Right atrium auricular region (tissue), 2 donors: ENCODE measurements at regions not wholly inside any gene's neighbourhood (a gene's known extent, or its start where the extent isn't known, plus 50 kb on each side); places are given as distances from the start of the nearest gene placed in this dataset.

Experiments
- DNase-seq: peaks from one replicate; pipeline ENCODE4 v3.0.0-alpha.2; 2019; ENCODE audit warnings: low spot score
- H3K27ac ChIP-seq, 2 donors: fragments of 200-600 bp; sonication (generic); 1 replicate in 1 of 2; 2 replicates in 1 of 2; pipeline ENCODE4 v1.5.1; 2016 to 2019
- H3K27me3 ChIP-seq, 2 donors: fragments of 200-600 bp; sonication (generic); one replicate each; pipeline versions ENCODE4 v1.5.1 to v1.6.0; 2017 to 2019
- H3K36me3 ChIP-seq: fragments of 200-600 bp; sonication (generic); one replicate; pipeline ENCODE4 v1.5.1; 2016
- H3K4me1 ChIP-seq, 2 donors: fragments of 200-600 bp; sonication (generic); one replicate each; pipeline versions ENCODE4 v1.5.1 to v1.6.0; 2017 to 2019
- H3K4me3 ChIP-seq, 2 donors: fragments of 200-600 bp; sonication (generic); 1 replicate in 1 of 2; 2 replicates in 1 of 2; pipeline ENCODE4 v1.5.1; 2017 to 2019; ENCODE audit warnings: mild to moderate bottlenecking in 1 of 2, moderate library complexity in 1 of 2
- H3K9me3 ChIP-seq, 2 donors: fragments of 200-600 bp; sonication (generic); one replicate each; pipeline ENCODE4 v1.5.1; 2019
- CTCF ChIP-seq, 2 donors: fragments of 200-600 bp; sonication (generic); IDR thresholded peaks; one replicate each; pipeline ENCODE4 v1.5.1; 2019; ENCODE audit warnings: antibody characterized with exemption in 2 of 2

- H3K36me3 ChIP-seq: no peaks in the 10 kb centered on the region
- H3K4me3 ChIP-seq: no peak overlapping the region
- H3K4me1 ChIP-seq: no peaks in the 10 kb centered on the region
- no peak overlapping the region for H3K27ac ChIP-seq
- no peak for DNase-seq
- no peak for TF ChIP-seq CTCF (IDR thresholded peaks at IDR 0.05)
- H3K9me3 ChIP-seq: no peaks in the 10 kb centered on the region
- H3K27me3 ChIP-seq: no peaks in the 10 kb centered on the region
These were observed 386.9 kb downstream of the PDCD6IP start for GRCh38 chr3:34185301-34185700.

- H3K36me3 ChIP-seq: no peaks in the 10 kb centered on the region
- H3K4me3 ChIP-seq: no peak overlapping the region
- TF ChIP-seq CTCF (IDR thresholded peaks at IDR 0.05): no peak
- no peak overlapping the region for H3K27ac ChIP-seq
- no peaks in the 10 kb centered on the region for H3K27me3 ChIP-seq
- no peak for DNase-seq
- no peaks in the 10 kb centered on the region for H3K4me1 ChIP-seq
- no peaks in the 10 kb centered on the region for H3K9me3 ChIP-seq
These were observed 390.7 kb downstream of the PDCD6IP start for GRCh38 chr3:34189133-34189532.

GRCh38 chr3:34196914-34197313 is 398.5 kb downstream of the PDCD6IP start:
- TF ChIP-seq CTCF (IDR thresholded peaks at IDR 0.05): no peak
- Histone ChIP-seq H3K27me3 (no peaks in the 10 kb centered on the region), H3K4me1 (no peaks in the 10 kb centered on the region), H3K4me3 (no peak overlapping the region), H3K36me3 (no peaks in the 10 kb centered on the region), H3K9me3 (no peaks in the 10 kb centered on the region), H3K27ac (no peak overlapping the region)
- DNase-seq: no peak

- H3K4me1 ChIP-seq: no peaks in the 10 kb centered on the region
- no peaks in the 10 kb centered on the region for H3K9me3 ChIP-seq
- no peak for DNase-seq
- no peaks in the 10 kb centered on the region for H3K27me3 ChIP-seq
- no peak for TF ChIP-seq CTCF (IDR thresholded peaks at IDR 0.05)
- H3K4me3 ChIP-seq: no peak overlapping the region
- H3K36me3 ChIP-seq: no peaks in the 10 kb centered on the region
- H3K27ac ChIP-seq: no peak overlapping the region
These were observed 399.9 kb downstream of the PDCD6IP start for GRCh38 chr3:34198309-34198708.

GRCh38 chr3:34200576-34200975 is 402.1 kb downstream of the PDCD6IP start:
- Histone ChIP-seq H3K27me3 (no peaks in the 10 kb centered on the region), H3K4me1 (no peaks in the 10 kb centered on the region), H3K36me3 (no peaks in the 10 kb centered on the region), H3K9me3 (no peaks in the 10 kb centered on the region), H3K27ac (no peak overlapping the region), H3K4me3 (no peak overlapping the region)
- no peak for TF ChIP-seq CTCF (IDR thresholded peaks at IDR 0.05)
- DNase-seq: no peak

- no peak for DNase-seq
- no peaks in the 10 kb centered on the region for H3K9me3 ChIP-seq
- H3K36me3 ChIP-seq: no peaks in the 10 kb centered on the region
- H3K4me1 ChIP-seq: no peaks in the 10 kb centered on the region
- no peaks in the 10 kb centered on the region for H3K27me3 ChIP-seq
- TF ChIP-seq CTCF (IDR thresholded peaks at IDR 0.05): no peak
- H3K27ac ChIP-seq: no peak overlapping the region
- H3K4me3 ChIP-seq: no peak overlapping the region
These were observed 404.5 kb downstream of the PDCD6IP start for GRCh38 chr3:34202975-34203374.
